A549 (cell line): ENCODE measurements at regions not wholly inside any gene's neighbourhood (a gene's known extent, or its start where the extent isn't known, plus 50 kb on each side); places are given as distances from the start of the nearest gene placed in this dataset.

Source experiments
- CEBPB ChIP-seq, 2 experiments: fragments of >200 bp in 1 of 2; sonication (Bioruptor Twin) in 1 of 2; formaldehyde crosslinking in 1 of 2; IDR thresholded peaks; 2 replicates each; pipeline ENCODE4 v1.6.1; 2012 to 2016
- CHD2 ChIP-seq: fragments of 150-350 bp; IDR thresholded peaks from 2 replicates; pipeline ENCODE4 v1.6.1; 2014; ENCODE audit warnings: low read length; ENCODE audit not compliant: partially characterized antibody
- CTCF ChIP-seq: fragments of >200 bp; sonication (Bioruptor Twin); formaldehyde crosslinking; IDR thresholded peaks from 3 replicates; pipeline ENCODE4 v1.5.1; 2016
- HEYL ChIP-seq: fragments of 250-450 bp; sonication (Bioruptor Pico); IDR thresholded peaks from 2 replicates; pipeline ENCODE4 v1.8.0; 2021; ENCODE audit warnings: mild to moderate bottlenecking, moderate library complexity
- MAZ ChIP-seq: fragments of 150-350 bp; IDR thresholded peaks from 2 replicates; pipeline ENCODE4 v1.6.1; 2014; ENCODE audit warnings: antibody characterized with exemption, low read depth, low read length, borderline replicate concordance
- PHF8 ChIP-seq: fragments of 200-600 bp; sonication (generic); IDR thresholded peaks from 2 replicates; pipeline ENCODE4 v1.6.1; 2016; ENCODE audit warnings: low read depth, mild to moderate bottlenecking, antibody characterized with exemption, moderate library complexity, borderline replicate concordance
- RNF2 ChIP-seq: fragments of 200-600 bp; sonication (generic); IDR thresholded peaks from 2 replicates; pipeline ENCODE4 v1.6.1; 2016; ENCODE audit warnings: low read depth, mild to moderate bottlenecking, antibody characterized with exemption, moderate library complexity, borderline replicate concordance
- SREBF2 ChIP-seq: fragments of 450-650 bp; IDR thresholded peaks from 2 replicates; pipeline ENCODE4 v1.6.1; 2014; ENCODE audit warnings: mild to moderate bottlenecking, moderate library complexity
- USF2 ChIP-seq: fragments of 450-650 bp; IDR thresholded peaks from 2 replicates; pipeline ENCODE4 v1.6.1; 2014; ENCODE audit warnings: antibody characterized with exemption
- ZFP36 ChIP-seq: fragments of 450-650 bp; IDR thresholded peaks from 2 replicates; pipeline ENCODE4 v1.6.1; 2014; ENCODE audit warnings: borderline replicate concordance; ENCODE audit not compliant: partially characterized antibody

GRCh38 chrX:3415011-3415410 lies 68.6 kb upstream of the MXRA5 start:
- TF ChIP-seq CHD2 (no peak), USF2 (no peak), ZFP36 (no peak), PHF8 (no peak), SREBF2 (no peak), CTCF (no peak), RNF2 (no peak), CEBPB (IDR thresholded peaks at IDR 0.05) (no peak), HEYL (CRISPR knock-in tag) (no peak), MAZ (no peak)
